Aorta (tissue), 5 donors: ENCODE measurements at regions not wholly inside any gene's neighbourhood (a gene's known extent, or its start where the extent isn't known, plus 50 kb on each side); places are given as distances from the start of the nearest gene placed in this dataset.
"Not testable (repeated sequence)": the region's sequence is repeated elsewhere in the genome, so short reads cannot be mapped to it uniquely, and the experiment has no call there.

Source experiments
- ATAC-seq: fragments of 200-7000 bp; cut with Tn5 transposase; one replicate; pipeline ENCODE4 v1.9.1; 2022; ENCODE audit warnings: moderate library complexity; ENCODE audit not compliant: low FRiP score
- DNase-seq, 2 donors: peaks; one replicate each; pipeline ENCODE4 v3.0.0-alpha.2; 2020
- H3K27ac ChIP-seq, 2 donors: one replicate each; pipeline ENCODE4 v1.5.1; 2013; ENCODE audit warnings: low read length in 2 of 2, mild to moderate bottlenecking in 2 of 2, moderate library complexity in 2 of 2, control low read depth in 1 of 2, inconsistent platforms in 1 of 2, low read depth in 1 of 2
- H3K27me3 ChIP-seq, 2 donors: one replicate each; pipeline ENCODE4 v1.6.1; 2013; ENCODE audit warnings: control low read depth in 1 of 2, low read length in 1 of 2, mild to moderate bottlenecking in 1 of 2, moderate library complexity in 1 of 2; ENCODE audit not compliant: insufficient read depth in 2 of 2, control insufficient read depth in 1 of 2
- H3K36me3 ChIP-seq, 2 donors: one replicate each; pipeline ENCODE4 v1.6.1; 2013; ENCODE audit warnings: control low read depth in 1 of 2, low read length in 1 of 2, mild to moderate bottlenecking in 1 of 2; ENCODE audit not compliant: insufficient read depth in 2 of 2, control insufficient read depth in 1 of 2
- H3K4me1 ChIP-seq, 2 donors: one replicate each; pipeline ENCODE4 v1.6.1; 2013; ENCODE audit warnings: low read length in 2 of 2, control low read depth in 1 of 2, mild to moderate bottlenecking in 1 of 2, moderate library complexity in 1 of 2; ENCODE audit not compliant: insufficient read depth in 2 of 2, control insufficient read depth in 1 of 2
- H3K4me3 ChIP-seq, 2 donors: one replicate each; pipeline ENCODE4 v1.5.1; 2013; ENCODE audit warnings: low read length in 2 of 2, control low read depth in 1 of 2, mild to moderate bottlenecking in 1 of 2
- H3K9me3 ChIP-seq: one replicate; pipeline ENCODE4 v1.6.1; 2013; ENCODE audit warnings: mild to moderate bottlenecking, low read length; ENCODE audit not compliant: control insufficient read depth
- WGBS, 2 donors: extraction: QIAGEN DNeasy Blood & Tissue Kit; methylation state at CpG; one replicate each; pipeline ENCODE4 v1.1.7; 2013; 5-methylcytosine and 5-hydroxymethylcytosine counted together
- intact Hi-C, 2 donors: fragments of 100-400 bp; cut with DNase I; formaldehyde crosslinking; loops; one replicate each; pipeline versions ENCODE4 v1.14.2 to v1.15.0; 2022
- donor health status: healthy with polysubstance abuse.
- donor health status: Bipolar disorder and iron deficiency.
- donor health status: DM: no; HTN: no; CAD: no.
- donor health status: DM: no; HTN: no; CAD: no.
- donor health status: DM: yes; HTN: yes; CAD: no.

GRCh38 chr13:81069822-81070221 is 728.9 kb upstream of the SPRY2 start:
- H3K36me3 ChIP-seq, H3K27me3 ChIP-seq, H3K27ac ChIP-seq, H3K4me3 ChIP-seq, H3K4me1 ChIP-seq, ATAC-seq, DNase-seq, H3K9me3 ChIP-seq, intact Hi-C loops: not testable (repeated sequence)
- WGBS, 2 donors: 92 to 94% methylated on average over 18 of the region's 18 CpGs

- intact Hi-C loops: no loop called here
- H3K36me3 ChIP-seq: no peaks in the 10 kb centered on the region
These were observed 718.0 kb upstream of the SPRY2 start for GRCh38 chr13:81058916-81059290.

GRCh38 chr13:81058211-81058915 is 717.4 kb upstream of the SPRY2 start:
- H3K4me1 ChIP-seq: no peaks in the 10 kb centered on the region
- ATAC-seq: no peak
- DNase-seq: no peak
- no peak overlapping the region for H3K27ac ChIP-seq
- WGBS, 2 donors: 57 to 63% methylated on average over 3 of the region's 3 CpGs
- H3K4me3 ChIP-seq: no peak overlapping the region
- H3K36me3 ChIP-seq: no peaks in the 10 kb centered on the region
- no peaks in the 10 kb centered on the region for H3K9me3 ChIP-seq
- intact Hi-C loops: no loop called here
- no peaks in the 10 kb centered on the region for H3K27me3 ChIP-seq

More at GRCh38 chr13:81058916-81059290, 718.0 kb upstream of the SPRY2 start:
- 39 to 43% methylated on average over 1 of the region's 1 CpG for WGBS, 2 donors
- DNase-seq (no peak), ATAC-seq (no peak)
- H3K4me3 ChIP-seq: no peak overlapping the region
- H3K27ac ChIP-seq: no peak overlapping the region
- H3K4me1 ChIP-seq: no peaks in the 10 kb centered on the region
- no peaks in the 10 kb centered on the region for H3K9me3 ChIP-seq
- H3K27me3 ChIP-seq: no peaks in the 10 kb centered on the region

GRCh38 chr13:81051873-81052272 is 710.9 kb upstream of the SPRY2 start:
- no peak for ATAC-seq
- DNase-seq: no peak
- no peaks in the 10 kb centered on the region for H3K4me1 ChIP-seq
- H3K4me3 ChIP-seq: no peak overlapping the region
- intact Hi-C loops: no loop called here
- no peak overlapping the region for H3K27ac ChIP-seq
- no peaks in the 10 kb centered on the region for H3K9me3 ChIP-seq
- no peaks in the 10 kb centered on the region for H3K27me3 ChIP-seq
- no peaks in the 10 kb centered on the region for H3K36me3 ChIP-seq

- no peak overlapping the region for H3K27ac ChIP-seq
- no peak overlapping the region for H3K4me3 ChIP-seq
- no peaks in the 10 kb centered on the region for H3K27me3 ChIP-seq
- H3K9me3 ChIP-seq: no peaks in the 10 kb centered on the region
- no peaks in the 10 kb centered on the region for H3K36me3 ChIP-seq
- intact Hi-C loops: no loop called here
- ATAC-seq: no peak
- no peaks in the 10 kb centered on the region for H3K4me1 ChIP-seq
- DNase-seq: no peak
- WGBS, 2 donors: 54 to 69% methylated on average over 7 of the region's 7 CpGs
These were observed 707.1 kb upstream of the SPRY2 start for GRCh38 chr13:81048026-81048461.

- H3K27me3 ChIP-seq: no peaks in the 10 kb centered on the region
- no peaks in the 10 kb centered on the region for H3K9me3 ChIP-seq
- no peak overlapping the region for H3K4me3 ChIP-seq
- intact Hi-C loops: no loop called here
- H3K27ac ChIP-seq: no peak overlapping the region
- H3K4me1 ChIP-seq: no peaks in the 10 kb centered on the region
- ATAC-seq (no peak), DNase-seq (no peak)
- 64 to 67% methylated on average over 1 of the region's 1 CpG for WGBS, 2 donors
- no peaks in the 10 kb centered on the region for H3K36me3 ChIP-seq
These were observed 700.8 kb upstream of the SPRY2 start for GRCh38 chr13:81041761-81042160.

- ATAC-seq (no peak), DNase-seq (no peak)
- intact Hi-C loops: no loop called here
- Histone ChIP-seq H3K4me1 (no peaks in the 10 kb centered on the region), H3K27me3 (no peaks in the 10 kb centered on the region), H3K4me3 (no peak overlapping the region), H3K27ac (no peak overlapping the region), H3K36me3 (no peaks in the 10 kb centered on the region), H3K9me3 (no peaks in the 10 kb centered on the region)
- 21 to 22% methylated on average over 1 of the region's 1 CpG for WGBS, 2 donors
These were observed 691.1 kb upstream of the SPRY2 start for GRCh38 chr13:81031996-81032395.

GRCh38 chr13:81025091-81025490 is 684.2 kb upstream of the SPRY2 start:
- ATAC-seq (no peak), DNase-seq (no peak)
- Histone ChIP-seq H3K27ac (no peak overlapping the region), H3K4me3 (no peak overlapping the region), H3K36me3 (no peaks in the 10 kb centered on the region), H3K4me1 (no peaks in the 10 kb centered on the region), H3K9me3 (peaks cover 1% of the 10 kb centered on the region), H3K27me3 (no peaks in the 10 kb centered on the region)
- 85 to 91% methylated on average over 3 of the region's 3 CpGs for WGBS, 2 donors
- intact Hi-C loops: no loop called here

- intact Hi-C loops: no loop called here
These were observed 680.4 kb upstream of the SPRY2 start for GRCh38 chr13:81021284-81021840.

More at GRCh38 chr13:81021284-81021840, 680.4 kb upstream of the SPRY2 start:
- Histone ChIP-seq H3K9me3 (peaks cover 1% of the 10 kb centered on the region), H3K27ac (no peak overlapping the region), H3K27me3 (no peaks in the 10 kb centered on the region), H3K36me3 (no peaks in the 10 kb centered on the region), H3K4me3 (no peak overlapping the region), H3K4me1 (no peaks in the 10 kb centered on the region)
- no peak for ATAC-seq
- WGBS, 2 donors: 82 to 88% methylated on average over 5 of the region's 5 CpGs
- DNase-seq: no peak
